DND-41 (cell line): ENCODE measurements at regions not wholly inside any gene's neighbourhood (a gene's known extent, or its start where the extent isn't known, plus 50 kb on each side); places are given as distances from the start of the nearest gene placed in this dataset.

ENCODE experiments used
- CTCF ChIP-seq: IDR thresholded peaks from 2 replicates; pipeline ENCODE4 v1.5.1; 2012; ENCODE audit warnings: borderline replicate concordance, low read length, moderate library complexity, mild to moderate bottlenecking; ENCODE audit not compliant: poor library complexity, severe bottlenecking; ENCODE audit errors: extremely low read depth
- EZH2 ChIP-seq: IDR thresholded peaks from 3 replicates; pipeline ENCODE4 v1.6.1; 2012; ENCODE audit warnings: borderline replicate concordance, low read depth, mild to moderate bottlenecking, moderate library complexity, low read length, inconsistent platforms; ENCODE audit not compliant: severe bottlenecking

- no peak for TF ChIP-seq CTCF
- TF ChIP-seq EZH2 = no peak
These were observed 278.8 kb downstream of the RPS24 start for GRCh38 chr10:78312197-78313047.
